ENCODE measurements at regions not wholly inside any gene's neighbourhood (a gene's known extent, or its start where the extent isn't known, plus 50 kb on each side); places are given as distances from the start of the nearest gene placed in this dataset.

GRCh38 chr7:98509836-98510235, 107.2 kb upstream of the NPTX2 start:
- Mint-ChIP-seq H3K36me3 (ENCODE audit: unreplicated experiment) (no peaks in the 10 kb centered on the region), H3K4me1 (ENCODE audit: unreplicated experiment) (no peaks in the 10 kb centered on the region), H3K27ac (ENCODE audit: unreplicated experiment) (no peak overlapping the region), H3K4me3 (ENCODE audit: unreplicated experiment) (no peak overlapping the region), H3K9me3 (ENCODE audit: unreplicated experiment) (peaks cover 7% of the 10 kb centered on the region), H3K27me3 (ENCODE audit: unreplicated experiment) (peaks cover 11% of the 10 kb centered on the region)
- DNase-seq (ENCODE audit: extremely low spot score, unreplicated experiment): no peak
- TF ChIP-seq CTCF (IDR thresholded peaks at IDR 0.05): no peak

- H3K27me3 Mint-ChIP-seq (ENCODE audit: unreplicated experiment): peaks cover 10% of the 10 kb centered on the region
- H3K9me3 Mint-ChIP-seq (ENCODE audit: unreplicated experiment): peaks cover 3% of the 10 kb centered on the region
- no peaks in the 10 kb centered on the region for H3K36me3 Mint-ChIP-seq (ENCODE audit: unreplicated experiment)
- no peak overlapping the region for H3K27ac Mint-ChIP-seq (ENCODE audit: unreplicated experiment)
- no peak for TF ChIP-seq CTCF (IDR thresholded peaks at IDR 0.05)
- no peak overlapping the region for H3K4me3 Mint-ChIP-seq (ENCODE audit: unreplicated experiment)
- H3K4me1 Mint-ChIP-seq (ENCODE audit: unreplicated experiment): no peaks in the 10 kb centered on the region
- DNase-seq (ENCODE audit: extremely low spot score, unreplicated experiment): no peak
Observed at GRCh38 chr7:98506471-98506870, 105.6 kb upstream of the BAIAP2L1 start.

GRCh38 chr7:98500764-98501163, 99.9 kb upstream of the BAIAP2L1 start:
- no peak for DNase-seq (ENCODE audit: extremely low spot score, unreplicated experiment)
- Mint-ChIP-seq H3K4me3 (ENCODE audit: unreplicated experiment) (no peak overlapping the region), H3K9me3 (ENCODE audit: unreplicated experiment) (peaks cover under 1% of the 10 kb centered on the region), H3K36me3 (ENCODE audit: unreplicated experiment) (no peaks in the 10 kb centered on the region), H3K27ac (ENCODE audit: unreplicated experiment) (no peak overlapping the region), H3K4me1 (ENCODE audit: unreplicated experiment) (no peaks in the 10 kb centered on the region), H3K27me3 (ENCODE audit: unreplicated experiment) (peaks cover 2% of the 10 kb centered on the region)
- no peak for TF ChIP-seq CTCF (IDR thresholded peaks at IDR 0.05)

- no peak for TF ChIP-seq CTCF (IDR thresholded peaks at IDR 0.05)
- Mint-ChIP-seq H3K27me3 (ENCODE audit: unreplicated experiment) (no peaks in the 10 kb centered on the region), H3K36me3 (ENCODE audit: unreplicated experiment) (no peaks in the 10 kb centered on the region), H3K4me3 (ENCODE audit: unreplicated experiment) (no peak overlapping the region), H3K4me1 (ENCODE audit: unreplicated experiment) (no peaks in the 10 kb centered on the region), H3K9me3 (ENCODE audit: unreplicated experiment) (peaks cover 4% of the 10 kb centered on the region), H3K27ac (ENCODE audit: unreplicated experiment) (no peak overlapping the region)
- DNase-seq (ENCODE audit: extremely low spot score, unreplicated experiment): no peak
Observed at GRCh38 chr7:98496618-98497017, 95.7 kb upstream of the BAIAP2L1 start.

GRCh38 chr7:98495200-98495955, 94.5 kb upstream of the BAIAP2L1 start:
- H3K27me3 Mint-ChIP-seq (ENCODE audit: unreplicated experiment): no peaks in the 10 kb centered on the region
- H3K4me3 Mint-ChIP-seq (ENCODE audit: unreplicated experiment): no peak overlapping the region
- TF ChIP-seq CTCF (IDR thresholded peaks at IDR 0.05): no peak
- no peaks in the 10 kb centered on the region for H3K4me1 Mint-ChIP-seq (ENCODE audit: unreplicated experiment)
- peaks cover 4% of the 10 kb centered on the region for H3K9me3 Mint-ChIP-seq (ENCODE audit: unreplicated experiment)
- no peaks in the 10 kb centered on the region for H3K36me3 Mint-ChIP-seq (ENCODE audit: unreplicated experiment)
- DNase-seq (ENCODE audit: extremely low spot score, unreplicated experiment): no peak
- H3K27ac Mint-ChIP-seq (ENCODE audit: unreplicated experiment): no peak overlapping the region

All from osteocyte (in vitro differentiated cells).